HCT116 (cell line): ENCODE measurements at regions not wholly inside any gene's neighbourhood (a gene's known extent, or its start where the extent isn't known, plus 50 kb on each side); places are given as distances from the start of the nearest gene placed in this dataset.

Experiments used
- CEBPB ChIP-seq: IDR thresholded peaks from 2 replicates; pipeline ENCODE4 v1.6.1; 2012; ENCODE audit warnings: low read depth
- CTCF ChIP-seq, 3 experiments: fragments of 200-600 bp in 1 of 3; sonication (generic) in 1 of 3; IDR thresholded peaks in 2 of 3; conservative IDR thresholded peaks in 1 of 3; 2 replicates each; pipeline ENCODE4 v1.5.1; 2012 to 2017; ENCODE audit warnings: low read depth in 2 of 3, low read length in 2 of 3, antibody characterized with exemption in 1 of 3, borderline replicate concordance in 1 of 3, control low read depth in 1 of 3, mild to moderate bottlenecking in 1 of 3, mixed read lengths in 1 of 3, mixed run types in 1 of 3, moderate library complexity in 1 of 3; ENCODE audit not compliant: insufficient read depth in 1 of 3
- EGR1 ChIP-seq: IDR thresholded peaks from 2 replicates; pipeline ENCODE4 v1.6.1; 2012; ENCODE audit warnings: low read depth
- EZH2 ChIP-seq: fragments of 200-600 bp; sonication (generic); IDR thresholded peaks from 2 replicates; pipeline ENCODE4 v1.6.1; 2017; ENCODE audit warnings: antibody characterized with exemption, mixed run types
- EZH2phosphoT487 ChIP-seq: fragments of 200-600 bp; IDR thresholded peaks from 2 replicates; pipeline ENCODE4 v1.6.1; 2018; ENCODE audit warnings: antibody characterized with exemption, borderline replicate concordance
- FOSL1 ChIP-seq: IDR thresholded peaks from 2 replicates; pipeline ENCODE4 v1.6.1; 2012; ENCODE audit warnings: low read depth
- MAX ChIP-seq: IDR thresholded peaks from 2 replicates; pipeline ENCODE4 v1.6.1; 2012
- POLR2A ChIP-seq: IDR thresholded peaks from 2 replicates; pipeline ENCODE4 v1.7.0; 2011; ENCODE audit warnings: borderline replicate concordance; ENCODE audit not compliant: insufficient read depth, insufficient read length; ENCODE audit errors: extremely low read depth
- POLR2AphosphoS5 ChIP-seq: IDR thresholded peaks from 2 replicates; pipeline ENCODE4 v1.6.1; 2011; ENCODE audit warnings: mild to moderate bottlenecking, low read depth, low read length, moderate library complexity
- REST ChIP-seq: IDR thresholded peaks from 2 replicates; pipeline ENCODE4 v1.6.1; 2012; ENCODE audit warnings: low read depth
- SIN3A ChIP-seq: IDR thresholded peaks from 2 replicates; pipeline ENCODE4 v1.6.1; 2012; ENCODE audit warnings: low read depth
- SP1 ChIP-seq: IDR thresholded peaks from 2 replicates; pipeline ENCODE4 v1.6.1; 2012; ENCODE audit warnings: low read depth
- SRF ChIP-seq: IDR thresholded peaks from 2 replicates; pipeline ENCODE4 v1.6.1; 2012; ENCODE audit warnings: low read depth
- TCF7L2 ChIP-seq: IDR thresholded peaks from 2 replicates; pipeline ENCODE4 v1.7.0; 2011; ENCODE audit warnings: borderline replicate concordance, inconsistent platforms; ENCODE audit not compliant: insufficient read depth, insufficient read length; ENCODE audit errors: extremely low read depth

GRCh38 chr3:175983379-175983778 lies 1124.2 kb downstream of the NAALADL2 start:
- TF ChIP-seq CTCF (IDR thresholded peaks at IDR 0.05 in 2 of 3, conservative IDR thresholded peaks at IDR 0.05 in 1 of 3; ENCODE audit: borderline replicate concordance in 1 of 3, insufficient read depth in 1 of 3, low read depth in 2 of 3, low read length in 2 of 3) (no peak), POLR2A (no peak), TCF7L2 (no peak), FOSL1 (no peak), POLR2AphosphoS5 (no peak), EZH2phosphoT487 (no peak), MAX (no peak), EGR1 (no peak), SRF (no peak), SP1 (no peak), EZH2 (no peak), REST (no peak), SIN3A (no peak), CEBPB (no peak)
